AG09309 (cell line): ENCODE measurements at regions not wholly inside any gene's neighbourhood (a gene's known extent, or its start where the extent isn't known, plus 50 kb on each side); places are given as distances from the start of the nearest gene placed in this dataset.

Experiments used
- DNase-seq: peaks from one replicate; pipeline ENCODE4 v3.0.0-alpha.2; 2010; ENCODE audit warnings: low read depth
- H3K4me3 ChIP-seq: 2 replicates; pipeline ENCODE4 v1.5.1; 2011; ENCODE audit warnings: mild to moderate bottlenecking, low read depth, low read length, moderate library complexity; ENCODE audit not compliant: control insufficient read depth
- TF ChIP-seq, protein P1 (sequence below): IDR thresholded peaks from 2 replicates; pipeline ENCODE4 v1.5.1; 2011; ENCODE audit warnings: mild to moderate bottlenecking, low read depth, low read length, inconsistent platforms; ENCODE audit not compliant: insufficient read depth, control insufficient read depth; ENCODE audit errors: missing control alignments

DNA sequence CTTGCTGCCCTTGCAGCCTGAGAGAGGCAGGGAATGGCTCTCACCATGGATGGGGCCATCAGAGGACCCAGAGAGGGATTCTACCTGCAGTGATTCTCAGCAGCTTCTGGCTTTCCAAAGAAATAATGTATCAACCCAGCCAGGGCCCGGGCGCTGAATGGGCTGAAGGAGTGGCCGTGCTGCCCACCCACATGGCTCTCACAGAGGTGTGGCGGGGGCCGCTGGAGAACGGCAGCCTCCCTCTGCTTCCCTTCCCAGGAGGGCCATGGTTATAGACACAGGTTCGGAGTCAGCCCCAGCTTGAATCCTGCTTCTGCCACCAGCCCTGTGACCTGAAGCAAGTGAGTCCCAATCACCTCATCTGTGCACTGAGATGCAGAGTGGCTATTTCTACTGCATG is 82.7 kb downstream of the THAP12 start:
- no peak for DNase-seq
- no peak overlapping the region for H3K4me3 ChIP-seq
- TF ChIP-seq, protein P1, sequence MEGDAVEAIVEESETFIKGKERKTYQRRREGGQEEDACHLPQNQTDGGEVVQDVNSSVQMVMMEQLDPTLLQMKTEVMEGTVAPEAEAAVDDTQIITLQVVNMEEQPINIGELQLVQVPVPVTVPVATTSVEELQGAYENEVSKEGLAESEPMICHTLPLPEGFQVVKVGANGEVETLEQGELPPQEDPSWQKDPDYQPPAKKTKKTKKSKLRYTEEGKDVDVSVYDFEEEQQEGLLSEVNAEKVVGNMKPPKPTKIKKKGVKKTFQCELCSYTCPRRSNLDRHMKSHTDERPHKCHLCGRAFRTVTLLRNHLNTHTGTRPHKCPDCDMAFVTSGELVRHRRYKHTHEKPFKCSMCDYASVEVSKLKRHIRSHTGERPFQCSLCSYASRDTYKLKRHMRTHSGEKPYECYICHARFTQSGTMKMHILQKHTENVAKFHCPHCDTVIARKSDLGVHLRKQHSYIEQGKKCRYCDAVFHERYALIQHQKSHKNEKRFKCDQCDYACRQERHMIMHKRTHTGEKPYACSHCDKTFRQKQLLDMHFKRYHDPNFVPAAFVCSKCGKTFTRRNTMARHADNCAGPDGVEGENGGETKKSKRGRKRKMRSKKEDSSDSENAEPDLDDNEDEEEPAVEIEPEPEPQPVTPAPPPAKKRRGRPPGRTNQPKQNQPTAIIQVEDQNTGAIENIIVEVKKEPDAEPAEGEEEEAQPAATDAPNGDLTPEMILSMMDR = no peak

DNA sequence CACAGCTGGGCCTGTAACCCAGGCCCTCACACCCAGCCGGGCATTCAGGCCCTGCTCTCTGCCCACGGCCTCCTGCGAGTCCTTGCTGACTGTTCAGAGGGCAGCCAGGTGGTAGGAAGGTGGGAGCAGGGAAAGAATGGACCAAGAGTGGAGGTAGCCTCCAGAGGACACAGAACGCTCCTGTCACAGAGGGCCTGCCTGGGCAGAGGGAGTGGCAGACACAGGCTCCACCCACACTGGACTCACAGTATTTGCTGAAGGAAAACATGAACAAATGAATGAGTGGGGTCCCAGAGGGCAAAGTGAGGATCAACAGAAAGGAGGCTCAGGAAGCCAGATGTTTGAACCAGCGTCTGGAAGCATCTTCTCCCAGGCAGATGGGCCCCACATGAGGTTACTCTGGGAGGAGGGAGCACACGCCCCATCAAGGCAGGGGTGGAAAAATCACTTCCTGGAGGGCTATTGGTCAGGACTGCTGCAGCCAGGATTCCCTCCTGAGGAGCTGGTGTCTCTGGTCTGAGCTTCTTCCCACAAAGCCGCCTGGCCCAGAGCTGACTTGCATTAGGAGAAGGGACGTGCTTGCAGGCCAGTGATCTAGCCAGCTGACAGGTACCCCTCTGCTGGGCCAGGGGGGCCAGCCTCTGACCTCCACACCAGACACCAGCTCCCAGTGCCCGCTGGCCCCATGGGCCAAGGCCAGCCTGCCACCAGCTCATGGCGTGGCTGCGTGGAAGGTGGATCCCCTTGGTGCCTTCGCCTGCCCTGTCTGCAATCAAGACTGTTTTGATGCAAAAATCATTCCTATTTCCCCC is 84.0 kb downstream of the THAP12 start:
- no peak overlapping the region for H3K4me3 ChIP-seq
- TF ChIP-seq, protein P1 = no peak
- DNase-seq = no peak

DNA sequence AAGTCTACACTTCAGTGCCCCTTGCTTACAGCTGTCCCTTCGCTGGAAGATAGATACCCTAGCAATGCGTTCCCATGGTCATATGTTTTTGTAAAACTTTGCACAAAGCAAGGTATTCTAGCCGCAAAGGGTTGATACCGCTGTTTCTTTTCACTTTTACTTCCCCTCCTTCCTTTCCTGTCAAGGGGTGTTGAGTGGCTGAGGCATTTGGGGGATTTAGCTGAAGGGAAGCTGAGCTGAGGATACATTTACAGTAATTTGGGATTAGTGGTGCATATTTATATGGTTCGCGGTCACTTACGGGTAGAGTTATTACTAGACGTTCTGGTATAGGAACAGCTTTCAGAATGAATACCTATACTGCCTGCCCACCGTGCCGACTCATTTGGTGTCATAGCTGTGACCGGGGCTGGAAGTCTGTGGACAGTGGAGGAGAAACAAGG is 86.9 kb upstream of the WNT11 start:
- no peak overlapping the region for H3K4me3 ChIP-seq
- no peak for DNase-seq
- TF ChIP-seq, protein P1 = no peak

DNA sequence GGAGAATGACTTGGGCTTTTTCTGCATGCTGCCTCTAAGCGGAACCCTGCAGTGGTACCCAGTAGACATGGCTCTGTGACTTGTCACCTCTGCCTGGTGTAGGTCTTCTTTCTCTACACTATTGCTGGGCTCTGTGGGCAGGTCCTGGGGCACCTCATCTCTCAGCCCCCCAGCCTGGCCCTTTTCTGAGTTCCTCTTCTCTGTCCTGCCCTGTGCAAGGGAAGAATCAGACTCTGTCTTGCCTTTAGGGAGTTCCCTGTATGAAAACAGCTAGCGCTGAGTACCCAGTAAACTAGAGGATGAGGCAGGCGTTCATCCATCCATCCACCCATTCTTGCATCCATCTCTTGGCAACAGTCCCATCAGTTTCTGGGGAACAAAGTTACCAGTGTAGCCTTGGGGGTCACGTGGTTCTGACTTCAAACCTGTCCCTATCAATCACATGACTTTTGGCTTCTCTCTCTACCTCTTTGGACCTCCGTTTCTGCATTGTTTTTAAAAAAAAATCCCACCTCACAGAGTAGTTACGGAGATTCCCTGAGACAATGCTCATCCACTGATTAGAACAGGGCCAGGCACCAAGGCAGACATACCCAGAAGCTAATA is 86.4 kb upstream of the WNT11 start:
- H3K4me3 ChIP-seq = no peak overlapping the region
- no peak for DNase-seq
- TF ChIP-seq, protein P1 = no peak

DNA sequence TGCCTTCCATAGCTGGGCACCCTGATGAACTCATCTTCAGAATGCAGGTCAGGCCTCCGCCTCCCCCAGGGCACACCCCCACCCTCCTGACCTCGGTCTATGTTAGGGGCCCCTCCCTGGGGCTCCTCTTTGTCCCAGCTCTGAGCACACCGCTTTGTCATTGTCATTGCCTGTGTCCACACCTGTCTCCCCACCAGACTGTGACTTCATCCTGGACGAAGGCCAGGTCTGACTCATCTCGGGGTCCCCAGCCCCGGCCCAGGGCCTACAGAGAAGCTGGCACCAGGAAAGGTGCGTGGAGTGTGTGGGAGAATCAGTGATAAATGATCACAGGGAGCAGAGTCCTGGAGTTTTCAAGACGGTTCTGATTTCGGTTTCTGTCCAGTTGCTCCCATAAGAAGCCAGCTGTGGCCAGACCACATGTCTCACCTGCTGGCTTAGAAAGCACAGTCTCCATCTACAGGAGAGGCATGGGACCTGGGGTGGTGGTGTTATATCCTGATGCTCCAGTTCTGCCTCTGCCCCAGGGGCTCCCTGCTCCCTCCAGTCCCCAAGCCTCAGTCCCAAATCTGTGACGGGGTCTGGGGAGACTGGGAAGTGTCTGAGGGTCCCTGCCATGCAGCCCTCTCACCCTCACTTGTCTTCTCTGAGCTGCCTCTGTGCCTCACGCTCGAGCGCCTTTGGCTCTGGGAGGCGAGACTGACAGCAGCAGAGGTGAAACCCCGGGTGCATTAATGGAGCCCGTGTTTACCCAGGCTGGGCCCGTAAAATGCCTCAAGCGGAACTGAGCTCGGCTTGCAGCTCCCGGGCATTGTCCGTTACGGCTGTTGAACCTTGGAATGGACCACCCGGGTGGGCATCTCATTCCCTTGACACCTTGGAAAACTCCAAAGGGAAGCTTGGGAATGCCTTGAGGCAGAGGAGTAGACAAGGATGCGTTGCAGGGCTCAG is 85.5 kb upstream of the WNT11 start:
- no peak overlapping the region for H3K4me3 ChIP-seq
- TF ChIP-seq, protein P1 = no peak
- no peak for DNase-seq

DNA sequence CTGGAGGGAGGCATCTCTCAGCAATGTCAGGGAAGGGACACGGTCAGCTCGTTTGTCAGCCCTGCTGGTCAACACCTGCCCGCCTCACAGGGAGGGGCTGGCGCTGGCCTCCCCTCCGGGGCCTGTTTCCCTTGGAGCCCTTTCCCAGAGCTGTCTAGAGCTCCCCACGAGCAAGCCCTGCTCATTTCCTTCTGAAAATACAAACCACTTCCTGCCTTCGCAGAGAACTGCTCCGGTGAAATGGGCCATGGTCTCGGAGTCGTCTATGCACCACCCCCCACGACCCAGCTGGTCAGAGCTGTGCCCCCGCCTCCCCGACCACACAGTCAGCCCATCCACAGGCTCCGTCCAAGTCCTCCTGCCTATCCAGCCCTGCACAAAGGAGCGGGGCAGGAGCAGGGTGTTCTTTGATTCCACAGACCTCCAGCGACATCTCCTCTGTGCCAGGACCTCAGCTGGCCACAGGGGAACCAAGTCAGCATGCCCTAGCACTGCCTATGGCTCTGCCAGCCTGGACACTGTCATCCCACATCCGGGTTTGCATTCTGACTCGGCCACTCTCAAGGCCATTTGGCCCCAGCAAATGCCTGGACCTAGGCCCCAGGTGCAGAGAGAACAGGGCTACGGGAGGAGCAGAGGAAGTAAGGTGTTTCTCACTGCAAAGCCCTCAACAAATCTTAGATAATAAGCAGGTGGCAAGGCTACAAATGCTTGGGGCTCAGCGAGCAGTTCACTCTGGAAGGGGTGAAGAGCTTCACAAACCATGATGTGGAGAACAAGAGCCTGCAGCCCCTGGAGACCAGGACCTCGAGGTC is 82.1 kb upstream of the WNT11 start:
- TF ChIP-seq, protein P1 = no peak
- H3K4me3 ChIP-seq = no peak overlapping the region
- no peak for DNase-seq
